ENCODE measurements at regions not wholly inside any gene's neighbourhood (a gene's known extent, or its start where the extent isn't known, plus 50 kb on each side); places are given as distances from the start of the nearest gene placed in this dataset.

GRCh38 chr1:219749370-219749769 is 136.5 kb upstream of the ZC3H11B start:
- H3K4me3 ChIP-seq (ENCODE audit: low read depth, low read length): no peak overlapping the region
- DNase-seq (ENCODE audit: low read depth): no peak
- TF ChIP-seq, protein P1, sequence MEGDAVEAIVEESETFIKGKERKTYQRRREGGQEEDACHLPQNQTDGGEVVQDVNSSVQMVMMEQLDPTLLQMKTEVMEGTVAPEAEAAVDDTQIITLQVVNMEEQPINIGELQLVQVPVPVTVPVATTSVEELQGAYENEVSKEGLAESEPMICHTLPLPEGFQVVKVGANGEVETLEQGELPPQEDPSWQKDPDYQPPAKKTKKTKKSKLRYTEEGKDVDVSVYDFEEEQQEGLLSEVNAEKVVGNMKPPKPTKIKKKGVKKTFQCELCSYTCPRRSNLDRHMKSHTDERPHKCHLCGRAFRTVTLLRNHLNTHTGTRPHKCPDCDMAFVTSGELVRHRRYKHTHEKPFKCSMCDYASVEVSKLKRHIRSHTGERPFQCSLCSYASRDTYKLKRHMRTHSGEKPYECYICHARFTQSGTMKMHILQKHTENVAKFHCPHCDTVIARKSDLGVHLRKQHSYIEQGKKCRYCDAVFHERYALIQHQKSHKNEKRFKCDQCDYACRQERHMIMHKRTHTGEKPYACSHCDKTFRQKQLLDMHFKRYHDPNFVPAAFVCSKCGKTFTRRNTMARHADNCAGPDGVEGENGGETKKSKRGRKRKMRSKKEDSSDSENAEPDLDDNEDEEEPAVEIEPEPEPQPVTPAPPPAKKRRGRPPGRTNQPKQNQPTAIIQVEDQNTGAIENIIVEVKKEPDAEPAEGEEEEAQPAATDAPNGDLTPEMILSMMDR (IDR thresholded peaks at IDR 0.05; ENCODE audit: insufficient read depth, low read depth, low read length): no peak

DNA sequence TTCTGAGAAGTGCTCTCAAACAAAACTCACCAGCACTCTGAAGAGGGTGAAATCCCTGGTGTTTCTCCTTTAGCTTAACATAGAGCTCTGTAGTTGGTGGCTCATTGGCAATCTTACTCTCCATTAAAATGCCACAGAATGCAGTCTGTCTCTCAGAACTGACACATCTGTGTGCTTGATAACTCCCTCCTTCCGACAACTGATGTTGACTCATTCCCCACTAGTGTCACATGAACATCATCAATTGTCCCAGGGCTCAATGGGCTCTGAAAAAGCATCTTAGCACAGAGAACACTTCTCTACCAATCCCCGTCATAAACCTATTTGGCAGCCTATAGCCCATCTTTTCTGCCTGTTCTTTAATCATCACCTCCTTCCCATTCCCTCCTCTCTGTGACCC is 133.2 kb upstream of the ZC3H11B start:
- DNase-seq (ENCODE audit: low read depth): no peak
- TF ChIP-seq, protein P1 (IDR thresholded peaks at IDR 0.05; ENCODE audit: insufficient read depth, low read depth, low read length): no peak
- H3K4me3 ChIP-seq (ENCODE audit: low read depth, low read length): no peak overlapping the region

- H3K4me3 ChIP-seq (ENCODE audit: low read depth, low read length): no peak overlapping the region
- TF ChIP-seq, protein P1 (IDR thresholded peaks at IDR 0.05; ENCODE audit: insufficient read depth, low read depth, low read length): no peak
- peak; percentile 65 for DNase-seq (ENCODE audit: low read depth)
Measured at GRCh38 chr1:219744652-219745469, 132.0 kb upstream of the ZC3H11B start.

GRCh38 chr1:219741011-219741970 is 128.4 kb upstream of the ZC3H11B start:
- TF ChIP-seq, protein P1 (IDR thresholded peaks at IDR 0.05; ENCODE audit: insufficient read depth, low read depth, low read length): no peak
- no peak overlapping the region for H3K4me3 ChIP-seq (ENCODE audit: low read depth, low read length)

DNA sequence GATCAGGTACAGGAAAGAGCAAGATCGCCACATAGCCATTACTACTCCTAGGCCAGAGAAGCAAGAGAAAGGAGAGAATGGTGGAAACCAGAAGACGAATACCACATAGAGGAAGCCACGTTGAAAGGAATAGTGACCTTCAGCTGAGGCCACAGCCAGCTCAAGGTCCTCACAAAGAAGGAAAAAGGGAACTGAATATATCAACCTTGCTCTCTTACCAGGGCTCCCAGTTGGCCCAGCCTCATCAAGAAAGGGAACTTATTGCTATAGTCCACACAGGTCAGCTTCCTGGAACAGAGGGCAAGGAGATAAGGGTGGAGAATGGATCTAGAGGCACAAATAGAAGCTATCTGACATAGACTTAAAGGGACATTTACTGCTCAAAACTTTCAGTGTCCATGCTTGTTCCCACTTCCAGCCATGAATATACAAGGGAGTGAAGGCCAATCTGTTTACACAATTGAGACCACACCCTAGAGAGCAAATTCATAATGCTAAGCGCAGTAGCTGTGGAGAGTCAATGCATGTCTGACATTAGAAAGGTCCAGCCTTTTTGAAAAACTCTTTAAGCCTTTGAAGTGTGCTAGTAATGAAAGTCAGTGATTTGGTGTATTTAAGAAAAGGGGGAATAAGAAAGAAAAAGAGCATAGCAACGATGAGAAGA is 120.7 kb upstream of the ZC3H11B start:
- H3K4me3 ChIP-seq (ENCODE audit: low read depth, low read length): no peak overlapping the region
- DNase-seq (ENCODE audit: low read depth): no peak
- TF ChIP-seq, protein P1 (IDR thresholded peaks at IDR 0.05; ENCODE audit: insufficient read depth, low read depth, low read length): no peak

More at GRCh38 chr1:219741011-219741970, 128.4 kb upstream of the ZC3H11B start:
- no peak for DNase-seq (ENCODE audit: low read depth)

DNA sequence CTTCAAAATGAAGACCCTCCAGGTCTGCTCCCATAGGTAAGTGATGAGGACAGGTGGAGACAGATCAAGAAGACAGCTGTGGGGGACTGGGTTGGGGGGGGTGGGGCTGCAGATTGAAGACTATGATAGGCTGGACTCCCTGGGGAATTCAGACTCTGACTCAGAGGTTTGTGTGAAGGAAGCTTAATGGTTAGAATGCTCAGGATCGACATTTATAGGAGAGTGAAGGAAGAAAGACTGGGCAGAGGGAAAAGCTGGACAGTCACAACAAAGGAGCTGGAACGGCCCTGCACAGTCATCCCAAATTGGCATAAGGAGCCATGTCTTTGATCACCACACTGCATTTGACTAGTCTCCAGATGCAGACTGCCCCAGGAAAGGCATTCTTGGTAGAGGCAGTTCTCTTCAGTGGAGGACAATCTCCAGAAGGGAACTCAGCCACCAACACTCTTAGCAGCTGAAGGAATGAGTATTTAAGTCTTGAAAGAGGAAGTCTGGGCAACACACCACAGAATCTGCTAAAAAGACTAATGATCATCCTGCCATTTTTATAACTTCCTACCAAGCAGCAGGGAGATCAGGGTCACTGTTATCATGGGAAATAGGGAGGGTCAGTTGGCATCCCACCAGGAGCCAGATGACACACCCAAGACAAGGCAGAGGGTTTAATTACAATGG is 120.0 kb upstream of the ZC3H11B start:
- TF ChIP-seq, protein P1 (IDR thresholded peaks at IDR 0.05; ENCODE audit: insufficient read depth, low read depth, low read length): no peak
- no peak overlapping the region for H3K4me3 ChIP-seq (ENCODE audit: low read depth, low read length)
- no peak for DNase-seq (ENCODE audit: low read depth)

All from fibroblast of villous mesenchyme (primary cell).